CD14-positive monocyte (primary cell): ENCODE measurements at regions not wholly inside any gene's neighbourhood (a gene's known extent, or its start where the extent isn't known, plus 50 kb on each side); places are given as distances from the start of the nearest gene placed in this dataset.

Experiments used
- DNase-seq, 3 donors: peaks; one replicate each; pipeline ENCODE4 v3.0.0-alpha.2; 2011 to 2022
- H2AFZ ChIP-seq: 2 replicates; pipeline ENCODE4 v1.6.0; 2012; ENCODE audit warnings: mild to moderate bottlenecking, low read depth, low read length, inconsistent platforms; ENCODE audit not compliant: insufficient read depth, poor library complexity, severe bottlenecking
- H3K27ac ChIP-seq, 2 donors: 1 replicate in 1 of 2; 2 replicates in 1 of 2; pipeline ENCODE4 v1.5.1; 2012 to 2013; ENCODE audit warnings: low read length in 2 of 2, control low read depth in 1 of 2, inconsistent platforms in 1 of 2, low read depth in 1 of 2, mild to moderate bottlenecking in 1 of 2
- H3K27me3 ChIP-seq, 2 donors: one replicate each; pipeline versions ENCODE4 v1.6.0 to v1.6.1; 2011 to 2013; ENCODE audit warnings: low read length in 2 of 2; ENCODE audit not compliant: control insufficient read depth in 2 of 2, insufficient read depth in 2 of 2
- H3K36me3 ChIP-seq, 2 donors: replicated peaks in 1 of 2; 1 replicate in 1 of 2; 2 replicates in 1 of 2; pipeline versions ENCODE4 v1.5.1 to v1.6.1; 2012 to 2013; ENCODE audit warnings: low read length in 2 of 2, control low read depth in 1 of 2, inconsistent platforms in 1 of 2, mild to moderate bottlenecking in 1 of 2; ENCODE audit not compliant: insufficient read depth in 2 of 2, control insufficient read depth in 1 of 2
- H3K4me1 ChIP-seq, 2 donors: 1 replicate in 1 of 2; 2 replicates in 1 of 2; pipeline versions ENCODE4 v1.5.1 to v1.6.1; 2012 to 2013; ENCODE audit warnings: low read length in 2 of 2, control low read depth in 1 of 2, inconsistent platforms in 1 of 2, mild to moderate bottlenecking in 1 of 2, moderate library complexity in 1 of 2; ENCODE audit not compliant: insufficient read depth in 2 of 2, control insufficient read depth in 1 of 2
- H3K4me2 ChIP-seq: replicated peaks from 2 replicates; pipeline ENCODE3; 2012; ENCODE audit warnings: low read length, moderate library complexity, mild to moderate bottlenecking; ENCODE audit not compliant: poor library complexity, severe bottlenecking; ENCODE audit errors: extremely low read depth
- H3K4me3 ChIP-seq, 3 experiments: fragments of 200-600 bp in 1 of 3; sonication (generic) in 1 of 3; replicated peaks in 1 of 3; 1 replicate in 2 of 3; 2 replicates in 1 of 3; pipeline ENCODE4 v1.5.1; 2011 to 2013; ENCODE audit warnings: low read length in 3 of 3, mild to moderate bottlenecking in 3 of 3, control low read depth in 2 of 3, low read depth in 2 of 3, inconsistent platforms in 1 of 3, moderate library complexity in 1 of 3
- H3K79me2 ChIP-seq: 2 replicates; pipeline ENCODE4 v1.6.0; 2012; ENCODE audit warnings: mild to moderate bottlenecking, control low read depth, inconsistent platforms, low read length, moderate library complexity; ENCODE audit not compliant: insufficient read depth
- H3K9ac ChIP-seq: 2 replicates; pipeline ENCODE4 v1.6.0; 2017; ENCODE audit warnings: low read length, mild to moderate bottlenecking; ENCODE audit not compliant: insufficient read depth, poor library complexity, severe bottlenecking
- H3K9me3 ChIP-seq, 2 donors: replicated peaks in 1 of 2; 1 replicate in 1 of 2; 2 replicates in 1 of 2; pipeline versions ENCODE4 v1.5.1 to v1.6.1; 2012 to 2013; ENCODE audit warnings: low read length in 2 of 2, control low read depth in 1 of 2; ENCODE audit not compliant: control insufficient read depth in 1 of 2, insufficient read depth in 1 of 2
- H4K20me1 ChIP-seq: 2 replicates; pipeline ENCODE4 v1.6.0; 2012; ENCODE audit warnings: mild to moderate bottlenecking, low read length, control low read depth, moderate library complexity; ENCODE audit not compliant: insufficient read depth
- H3K27ac Mint-ChIP-seq, 7 donors: one replicate each; pipeline ENCODE4 v1.8.0; 2020; ENCODE audit warnings: mild to moderate bottlenecking in 7 of 7, mixed read lengths in 7 of 7, moderate library complexity in 6 of 7, inconsistent platforms in 2 of 7
- H3K27me3 Mint-ChIP-seq, 3 donors: one replicate each; pipeline ENCODE4 v1.8.0; 2021 to 2022; ENCODE audit warnings: low read depth in 3 of 3, mild to moderate bottlenecking in 3 of 3, mixed read lengths in 3 of 3, moderate library complexity in 3 of 3, inconsistent platforms in 1 of 3
- H3K36me3 Mint-ChIP-seq, 2 donors: one replicate each; pipeline ENCODE4 v1.8.0; 2020; ENCODE audit warnings: mixed read lengths in 2 of 2, inconsistent platforms in 1 of 2, mild to moderate bottlenecking in 1 of 2
- H3K4me1 Mint-ChIP-seq: one replicate; pipeline ENCODE4 v1.8.0; 2020; ENCODE audit warnings: mild to moderate bottlenecking, mixed read lengths
- H3K4me3 Mint-ChIP-seq, 2 donors: one replicate each; pipeline ENCODE4 v1.8.0; 2020; ENCODE audit warnings: mild to moderate bottlenecking in 2 of 2, mixed read lengths in 2 of 2, moderate library complexity in 1 of 2
- H3K9me3 Mint-ChIP-seq, 7 donors: one replicate each; pipeline ENCODE4 v1.8.0; 2020 to 2022; ENCODE audit warnings: mixed read lengths in 7 of 7, mild to moderate bottlenecking in 6 of 7, moderate library complexity in 6 of 7, inconsistent platforms in 2 of 7
- CTCF ChIP-seq: fragments of 200-600 bp; IDR thresholded peaks from one replicate; pipeline ENCODE4 v1.8.0; 2022; ENCODE audit warnings: antibody characterized with exemption, mild to moderate bottlenecking
- WGBS: methylation state at CpG from one replicate; pipeline ENCODE4 v1.1.5; 2013; ENCODE audit warnings: missing lambda C conversion rate; ENCODE audit not compliant: insufficient coverage; 5-methylcytosine and 5-hydroxymethylcytosine counted together
- intact Hi-C, 2 donors: fragments of 100-400 bp; cut with micrococcal nuclease; formaldehyde crosslinking; loops; one replicate each; pipeline versions ENCODE4 v1.15.0 to v1.15.1; 2023

GRCh38 chr5:82396396-82396795 is 118.2 kb upstream of the RPS23 start:
- no peak overlapping the region for H2AFZ ChIP-seq
- WGBS: 100% methylated on average over 1 of the region's 2 CpGs
- H3K4me3 ChIP-seq: no peak overlapping the region
- H3K4me1 Mint-ChIP-seq: no peaks in the 10 kb centered on the region
- H3K4me2 ChIP-seq: no peak overlapping the region
- no peak overlapping the region for H3K27ac Mint-ChIP-seq
- no peaks in the 10 kb centered on the region for H3K36me3 ChIP-seq
- H3K9me3 ChIP-seq: no peaks in the 10 kb centered on the region
- no peaks in the 10 kb centered on the region for H3K4me1 ChIP-seq
- peaks cover 0 to 4% (median 2%) of the 10 kb centered on the region in 3 donors for H3K27me3 Mint-ChIP-seq
- DNase-seq: no peak
- peaks cover 0 to 6% (median 0%) of the 10 kb centered on the region in 7 donors for H3K9me3 Mint-ChIP-seq
- no peaks in the 10 kb centered on the region for H3K79me2 ChIP-seq
- TF ChIP-seq CTCF: no peak
- no peaks in the 10 kb centered on the region for H3K36me3 Mint-ChIP-seq
- H3K9ac ChIP-seq: no peak overlapping the region
- no peak overlapping the region for H3K4me3 Mint-ChIP-seq
- no peaks in the 10 kb centered on the region for H3K27me3 ChIP-seq
- intact Hi-C loops: no loop called here
- H3K27ac ChIP-seq: no peak overlapping the region
- H4K20me1 ChIP-seq: no peaks in the 10 kb centered on the region

- peak overlapping the region in 1 of 7 donors; percentile 7 for H3K27ac Mint-ChIP-seq
- 94% methylated on average over 2 of the region's 3 CpGs for WGBS
- intact Hi-C loops: no loop called here
- peaks cover 0 to 5% of the 10 kb centered on the region in 2 donors for H3K4me1 ChIP-seq
- peaks cover 0 to 6% (median 0%) of the 10 kb centered on the region in 7 donors for H3K9me3 Mint-ChIP-seq
- no peaks in the 10 kb centered on the region for H3K36me3 Mint-ChIP-seq
- H3K9me3 ChIP-seq: no peaks in the 10 kb centered on the region
- no peak for DNase-seq
- H3K36me3 ChIP-seq: no peaks in the 10 kb centered on the region
- H3K4me3 ChIP-seq: no peak overlapping the region
- peaks cover 2% of the 10 kb centered on the region for H3K4me1 Mint-ChIP-seq
- H3K4me3 Mint-ChIP-seq: no peak overlapping the region
- no peak overlapping the region for H3K4me2 ChIP-seq
- H4K20me1 ChIP-seq: no peaks in the 10 kb centered on the region
- no peaks in the 10 kb centered on the region for H3K79me2 ChIP-seq
- peaks cover 0 to 2% (median 2%) of the 10 kb centered on the region in 3 donors for H3K27me3 Mint-ChIP-seq
- H2AFZ ChIP-seq: no peak overlapping the region
- TF ChIP-seq CTCF: no peak
- H3K27me3 ChIP-seq: no peaks in the 10 kb centered on the region
- H3K9ac ChIP-seq: no peak overlapping the region
- no peak overlapping the region for H3K27ac ChIP-seq
Observed at GRCh38 chr5:82393951-82394350, 115.8 kb upstream of the RPS23 start.
